ENCODE measurements at regions not wholly inside any gene's neighbourhood (a gene's known extent, or its start where the extent isn't known, plus 50 kb on each side); places are given as distances from the start of the nearest gene placed in this dataset.

DNA sequence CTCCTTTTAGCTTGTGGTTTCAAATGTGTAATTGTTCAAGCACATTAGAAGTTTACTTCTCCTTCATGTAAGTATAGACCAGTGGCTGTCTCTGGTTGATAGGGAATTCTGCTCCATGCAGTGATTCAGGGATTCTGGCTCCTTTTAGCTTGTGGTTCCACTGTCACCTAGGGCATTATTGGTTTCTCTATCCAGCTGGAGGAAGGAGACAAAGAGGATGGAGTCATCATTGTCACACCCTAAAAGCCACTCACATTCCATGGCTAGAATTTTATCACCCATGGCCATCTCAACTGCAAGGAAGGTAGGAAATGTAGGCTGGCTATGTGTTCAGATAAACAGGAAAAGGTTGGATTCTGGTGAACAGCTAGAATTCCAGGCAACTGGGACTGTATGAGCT, 131.2 kb downstream of the URB2 start:
- no peak for TF ChIP-seq CTCF (IDR thresholded peaks at IDR 0.05; ENCODE audit: unreplicated experiment)
- Mint-ChIP-seq H3K4me1 (ENCODE audit: low read depth, unreplicated experiment) (no peaks in the 10 kb centered on the region), H3K27ac (ENCODE audit: unreplicated experiment) (no peak overlapping the region)

DNA sequence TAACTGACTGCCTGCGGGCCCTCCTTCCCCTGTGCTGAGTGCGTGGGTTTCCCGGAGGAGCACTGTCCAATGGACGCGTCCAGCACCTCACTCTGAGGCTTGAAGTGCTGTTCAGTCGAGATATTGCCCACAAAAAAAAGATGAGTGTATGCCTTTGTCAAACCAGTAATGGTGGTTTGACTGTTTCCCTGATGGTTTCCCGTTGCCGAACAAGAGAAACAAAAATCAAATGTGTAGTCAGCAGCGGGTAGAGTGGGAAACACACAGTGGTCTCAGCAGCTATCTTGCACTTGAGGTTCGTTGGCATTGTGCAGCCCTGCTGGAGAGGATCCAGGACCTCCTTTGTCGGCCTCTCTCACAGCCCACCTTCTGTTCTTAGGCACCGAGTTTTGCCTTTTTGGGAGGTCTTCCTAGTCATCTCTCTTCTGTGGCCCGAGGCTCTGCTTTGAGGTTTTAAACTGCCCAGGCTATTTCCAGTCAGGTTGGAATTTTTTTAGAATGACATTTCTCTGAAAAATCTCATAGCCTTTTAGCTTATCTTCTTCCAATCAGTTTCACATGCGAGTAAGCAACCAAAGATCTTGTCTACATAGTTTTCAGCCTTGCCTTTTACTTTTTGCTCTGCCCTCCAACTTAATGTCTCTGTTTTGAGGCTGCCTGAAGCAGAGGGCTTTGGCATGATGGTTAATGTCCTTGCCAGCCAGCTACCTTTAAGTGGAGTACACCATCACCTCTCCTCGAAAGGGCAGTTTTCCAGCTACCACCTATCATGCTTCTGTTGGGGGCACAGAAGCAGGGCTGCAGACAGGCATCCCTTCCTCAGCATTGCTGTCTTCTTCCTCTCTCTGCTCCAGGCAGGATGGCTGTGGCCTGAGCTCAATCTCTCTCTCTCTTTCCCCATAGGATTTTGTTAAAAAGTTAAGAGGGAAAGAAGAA, 132.3 kb downstream of the URB2 start:
- no peak for DNase-seq
- TF ChIP-seq CTCF (IDR thresholded peaks at IDR 0.05; ENCODE audit: unreplicated experiment): no peak

More for the DNA sequence above, 131.2 kb downstream of the URB2 start:
- H3K36me3 Mint-ChIP-seq (ENCODE audit: insufficient read depth, unreplicated experiment): no peaks in the 10 kb centered on the region
- H3K4me3 Mint-ChIP-seq (ENCODE audit: low read depth, unreplicated experiment): no peak overlapping the region
- CTCF ChIA-PET: no interaction called here
- no peaks in the 10 kb centered on the region for H3K9me3 Mint-ChIP-seq (ENCODE audit: low read depth, unreplicated experiment)
- intact Hi-C loops (cut with micrococcal nuclease; ENCODE audit: unreplicated experiment): no loop called here
- H3K27me3 Mint-ChIP-seq (ENCODE audit: unreplicated experiment): peaks cover 26% of the 10 kb centered on the region
- BruUV-seq (replicated peaks): no TSS peak
- DNase-seq: no peak

GRCh38 chr1:229759037-229759435, 133.0 kb downstream of the URB2 start:
- H3K4me1 Mint-ChIP-seq (ENCODE audit: low read depth, unreplicated experiment): no peaks in the 10 kb centered on the region
- intact Hi-C loops (cut with micrococcal nuclease; ENCODE audit: unreplicated experiment): no loop called here
- peaks cover 42% of the 10 kb centered on the region for H3K27me3 Mint-ChIP-seq (ENCODE audit: unreplicated experiment)
- CTCF ChIA-PET: interaction anchor here (0.6 kb wide), 1 partner anchor 71 kb away, joined by 3 read pairs; no protein-coding TSS in a partner anchor
- no peaks in the 10 kb centered on the region for H3K36me3 Mint-ChIP-seq (ENCODE audit: insufficient read depth, unreplicated experiment)
- H3K4me3 Mint-ChIP-seq (ENCODE audit: low read depth, unreplicated experiment): no peak overlapping the region
- no peak overlapping the region for H3K27ac Mint-ChIP-seq (ENCODE audit: unreplicated experiment)
- no peaks in the 10 kb centered on the region for H3K9me3 Mint-ChIP-seq (ENCODE audit: low read depth, unreplicated experiment)
- no peak for DNase-seq
- BruUV-seq (replicated peaks): no TSS peak
- TF ChIP-seq CTCF (IDR thresholded peaks at IDR 0.05; ENCODE audit: unreplicated experiment): no peak

More for the DNA sequence above, 132.3 kb downstream of the URB2 start:
- CTCF ChIA-PET: no interaction called here
- no peak overlapping the region for H3K27ac Mint-ChIP-seq (ENCODE audit: unreplicated experiment)
- H3K9me3 Mint-ChIP-seq (ENCODE audit: low read depth, unreplicated experiment): no peaks in the 10 kb centered on the region
- peaks cover 36% of the 10 kb centered on the region for H3K27me3 Mint-ChIP-seq (ENCODE audit: unreplicated experiment)
- no peaks in the 10 kb centered on the region for H3K36me3 Mint-ChIP-seq (ENCODE audit: insufficient read depth, unreplicated experiment)
- H3K4me1 Mint-ChIP-seq (ENCODE audit: low read depth, unreplicated experiment): no peaks in the 10 kb centered on the region
- H3K4me3 Mint-ChIP-seq (ENCODE audit: low read depth, unreplicated experiment): no peak overlapping the region
- intact Hi-C loops (cut with micrococcal nuclease; ENCODE audit: unreplicated experiment): no loop called here
- BruUV-seq (replicated peaks): no TSS peak

GRCh38 chr1:229759586-229759985, 133.5 kb downstream of the URB2 start:
- BruUV-seq (replicated peaks): no TSS peak
- CTCF ChIA-PET: interaction anchor here (0.6 kb wide), 1 partner anchor 71 kb away, joined by 3 read pairs; no protein-coding TSS in a partner anchor
- Mint-ChIP-seq H3K4me1 (ENCODE audit: low read depth, unreplicated experiment) (no peaks in the 10 kb centered on the region), H3K4me3 (ENCODE audit: low read depth, unreplicated experiment) (no peak overlapping the region), H3K36me3 (ENCODE audit: insufficient read depth, unreplicated experiment) (no peaks in the 10 kb centered on the region), H3K9me3 (ENCODE audit: low read depth, unreplicated experiment) (no peaks in the 10 kb centered on the region), H3K27me3 (ENCODE audit: unreplicated experiment) (peaks cover 48% of the 10 kb centered on the region), H3K27ac (ENCODE audit: unreplicated experiment) (no peak overlapping the region)
- intact Hi-C loops (cut with micrococcal nuclease; ENCODE audit: unreplicated experiment): no loop called here
- no peak for DNase-seq
- TF ChIP-seq CTCF (IDR thresholded peaks at IDR 0.05; ENCODE audit: unreplicated experiment): no peak

All from Calu3 (cell line).